ENCODE measurements at regions not wholly inside any gene's neighbourhood (a gene's known extent, or its start where the extent isn't known, plus 50 kb on each side); places are given as distances from the start of the nearest gene placed in this dataset.

- no peak overlapping the region for H3K4me3 Mint-ChIP-seq
- H3K27me3 Mint-ChIP-seq = no peaks in the 10 kb centered on the region
- Histone ChIP-seq H3K4me3 (ENCODE audit: low read length) (no peak overlapping the region), H3K27ac (ENCODE audit: low read depth in 1 of 2, low read length in 2 of 2) (no peak overlapping the region), H3K9me3 (ENCODE audit: control insufficient read depth in 1 of 2, insufficient read depth in 1 of 2, low read length in 2 of 2) (no peaks in the 10 kb centered on the region), H3K27me3 (ENCODE audit: control insufficient read depth in 1 of 2, insufficient read depth in 2 of 2, low read length in 2 of 2) (peaks cover 0 to under 1% of the 10 kb centered on the region in 2 experiments), H3K36me3 (ENCODE audit: insufficient read depth, low read length) (no peaks in the 10 kb centered on the region), H3K4me1 (ENCODE audit: insufficient read depth, low read length) (peaks cover 3% of the 10 kb centered on the region)
- peaks cover 8% of the 10 kb centered on the region for H3K4me1 Mint-ChIP-seq (ENCODE audit: low read depth)
- intact Hi-C loops (cut with DNase I, micrococcal nuclease) = no loop called here
- ChIA-PET CTCF (no interaction called here), POLR2A (no interaction called here)
- H3K9me3 Mint-ChIP-seq = no peaks in the 10 kb centered on the region
- no peak for ATAC-seq (ENCODE audit: poor library complexity)
- H3K27ac Mint-ChIP-seq = no peak overlapping the region
- no peaks in the 10 kb centered on the region for H3K36me3 Mint-ChIP-seq (ENCODE audit: low read depth)
- DNase-seq = no peak
- TF ChIP-seq, protein P1, sequence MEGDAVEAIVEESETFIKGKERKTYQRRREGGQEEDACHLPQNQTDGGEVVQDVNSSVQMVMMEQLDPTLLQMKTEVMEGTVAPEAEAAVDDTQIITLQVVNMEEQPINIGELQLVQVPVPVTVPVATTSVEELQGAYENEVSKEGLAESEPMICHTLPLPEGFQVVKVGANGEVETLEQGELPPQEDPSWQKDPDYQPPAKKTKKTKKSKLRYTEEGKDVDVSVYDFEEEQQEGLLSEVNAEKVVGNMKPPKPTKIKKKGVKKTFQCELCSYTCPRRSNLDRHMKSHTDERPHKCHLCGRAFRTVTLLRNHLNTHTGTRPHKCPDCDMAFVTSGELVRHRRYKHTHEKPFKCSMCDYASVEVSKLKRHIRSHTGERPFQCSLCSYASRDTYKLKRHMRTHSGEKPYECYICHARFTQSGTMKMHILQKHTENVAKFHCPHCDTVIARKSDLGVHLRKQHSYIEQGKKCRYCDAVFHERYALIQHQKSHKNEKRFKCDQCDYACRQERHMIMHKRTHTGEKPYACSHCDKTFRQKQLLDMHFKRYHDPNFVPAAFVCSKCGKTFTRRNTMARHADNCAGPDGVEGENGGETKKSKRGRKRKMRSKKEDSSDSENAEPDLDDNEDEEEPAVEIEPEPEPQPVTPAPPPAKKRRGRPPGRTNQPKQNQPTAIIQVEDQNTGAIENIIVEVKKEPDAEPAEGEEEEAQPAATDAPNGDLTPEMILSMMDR (IDR thresholded peaks at IDR 0.05) = no peak
Measured at GRCh38 chr1:67608661-67609576, 76.1 kb upstream of the GADD45A start.

DNA sequence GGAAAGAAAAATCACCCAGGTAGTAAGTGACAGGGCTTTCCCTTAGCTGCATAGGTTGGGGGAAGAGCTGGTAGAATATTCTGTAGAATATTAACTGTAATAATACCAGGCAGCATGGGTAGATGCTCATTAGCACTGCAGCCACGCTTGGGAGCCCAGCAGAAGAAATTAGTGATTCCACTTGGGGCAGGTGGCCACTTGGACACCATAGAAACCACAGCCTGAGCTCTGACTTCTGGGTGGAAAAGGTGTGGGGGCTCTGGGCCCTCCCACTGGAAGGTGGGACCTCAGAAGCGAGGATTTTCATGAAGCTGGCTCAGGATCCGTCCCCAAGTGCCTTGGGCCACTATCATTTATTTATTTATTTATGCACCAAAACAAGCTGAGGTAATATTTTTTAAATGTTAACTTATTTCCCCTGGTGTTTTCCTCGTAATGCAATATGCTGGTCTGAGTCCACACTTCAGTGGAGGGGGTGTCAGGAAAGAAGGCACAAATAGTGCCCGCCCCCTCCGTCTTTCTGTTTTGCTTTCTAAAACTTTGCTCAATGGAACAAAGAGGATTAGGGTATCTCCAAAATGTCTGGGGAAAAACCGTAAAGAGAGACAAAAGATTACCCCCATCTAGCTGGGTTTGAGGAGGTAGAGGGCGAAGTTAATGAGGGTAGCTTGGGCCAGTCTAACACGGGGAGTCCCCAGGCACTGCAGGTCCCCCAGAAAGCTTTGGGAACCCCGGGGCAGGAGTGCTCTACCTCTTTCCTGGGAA lies 75.2 kb upstream of the GADD45A start:
- POLR2A ChIA-PET = no interaction called here
- CTCF ChIA-PET = no interaction called here
- peaks cover 8% of the 10 kb centered on the region for H3K4me1 Mint-ChIP-seq (ENCODE audit: low read depth)

GRCh38 chr1:67610450-67610849 lies 74.6 kb upstream of the GADD45A start:
- Mint-ChIP-seq H3K9me3 (no peaks in the 10 kb centered on the region), H3K36me3 (ENCODE audit: low read depth) (no peaks in the 10 kb centered on the region), H3K4me1 (ENCODE audit: low read depth) (peaks cover 8% of the 10 kb centered on the region), H3K27me3 (peaks cover 7% of the 10 kb centered on the region), H3K27ac (no peak overlapping the region), H3K4me3 (no peak overlapping the region)
- CTCF ChIA-PET = no interaction called here
- H3K4me3 ChIP-seq (ENCODE audit: low read length) = no peak overlapping the region
- TF ChIP-seq, protein P1 (IDR thresholded peaks at IDR 0.05) = no peak
- H3K9me3 ChIP-seq (ENCODE audit: control insufficient read depth in 1 of 2, insufficient read depth in 1 of 2, low read length in 2 of 2) = no peaks in the 10 kb centered on the region
- peaks cover 0 to 2% of the 10 kb centered on the region in 2 experiments for H3K27me3 ChIP-seq (ENCODE audit: control insufficient read depth in 1 of 2, insufficient read depth in 2 of 2, low read length in 2 of 2)
- H3K4me1 ChIP-seq (ENCODE audit: insufficient read depth, low read length) = peaks cover 3% of the 10 kb centered on the region
- DNase-seq (no peak), ATAC-seq (ENCODE audit: poor library complexity) (no peak)
- intact Hi-C loops (cut with DNase I, micrococcal nuclease) = no loop called here
- H3K36me3 ChIP-seq (ENCODE audit: insufficient read depth, low read length) = no peaks in the 10 kb centered on the region
- POLR2A ChIA-PET = no interaction called here
- no peak overlapping the region for H3K27ac ChIP-seq (ENCODE audit: low read depth in 1 of 2, low read length in 2 of 2)

More for the DNA sequence above, 75.2 kb upstream of the GADD45A start:
- H3K27ac ChIP-seq (ENCODE audit: low read depth in 1 of 2, low read length in 2 of 2) = no peak overlapping the region
- no peak for ATAC-seq (ENCODE audit: poor library complexity)
- Mint-ChIP-seq H3K27ac (no peak overlapping the region), H3K27me3 (peaks cover 4% of the 10 kb centered on the region), H3K36me3 (ENCODE audit: low read depth) (no peaks in the 10 kb centered on the region), H3K9me3 (no peaks in the 10 kb centered on the region), H3K4me3 (no peak overlapping the region)
- H3K4me1 ChIP-seq (ENCODE audit: insufficient read depth, low read length) = peaks cover 3% of the 10 kb centered on the region
- DNase-seq = no peak
- no peaks in the 10 kb centered on the region for H3K36me3 ChIP-seq (ENCODE audit: insufficient read depth, low read length)
- intact Hi-C loops (cut with DNase I, micrococcal nuclease) = no loop called here
- TF ChIP-seq, protein P1 (IDR thresholded peaks at IDR 0.05) = no peak
- no peak overlapping the region for H3K4me3 ChIP-seq (ENCODE audit: low read length)
- peaks cover 0 to 2% of the 10 kb centered on the region in 2 experiments for H3K27me3 ChIP-seq (ENCODE audit: control insufficient read depth in 1 of 2, insufficient read depth in 2 of 2, low read length in 2 of 2)
- H3K9me3 ChIP-seq (ENCODE audit: control insufficient read depth in 1 of 2, insufficient read depth in 1 of 2, low read length in 2 of 2) = no peaks in the 10 kb centered on the region

All from CD4-positive, alpha-beta T cell (primary cell).